ENCODE measurements at regions not wholly inside any gene's neighbourhood (a gene's known extent, or its start where the extent isn't known, plus 50 kb on each side); places are given as distances from the start of the nearest gene placed in this dataset.

DNA sequence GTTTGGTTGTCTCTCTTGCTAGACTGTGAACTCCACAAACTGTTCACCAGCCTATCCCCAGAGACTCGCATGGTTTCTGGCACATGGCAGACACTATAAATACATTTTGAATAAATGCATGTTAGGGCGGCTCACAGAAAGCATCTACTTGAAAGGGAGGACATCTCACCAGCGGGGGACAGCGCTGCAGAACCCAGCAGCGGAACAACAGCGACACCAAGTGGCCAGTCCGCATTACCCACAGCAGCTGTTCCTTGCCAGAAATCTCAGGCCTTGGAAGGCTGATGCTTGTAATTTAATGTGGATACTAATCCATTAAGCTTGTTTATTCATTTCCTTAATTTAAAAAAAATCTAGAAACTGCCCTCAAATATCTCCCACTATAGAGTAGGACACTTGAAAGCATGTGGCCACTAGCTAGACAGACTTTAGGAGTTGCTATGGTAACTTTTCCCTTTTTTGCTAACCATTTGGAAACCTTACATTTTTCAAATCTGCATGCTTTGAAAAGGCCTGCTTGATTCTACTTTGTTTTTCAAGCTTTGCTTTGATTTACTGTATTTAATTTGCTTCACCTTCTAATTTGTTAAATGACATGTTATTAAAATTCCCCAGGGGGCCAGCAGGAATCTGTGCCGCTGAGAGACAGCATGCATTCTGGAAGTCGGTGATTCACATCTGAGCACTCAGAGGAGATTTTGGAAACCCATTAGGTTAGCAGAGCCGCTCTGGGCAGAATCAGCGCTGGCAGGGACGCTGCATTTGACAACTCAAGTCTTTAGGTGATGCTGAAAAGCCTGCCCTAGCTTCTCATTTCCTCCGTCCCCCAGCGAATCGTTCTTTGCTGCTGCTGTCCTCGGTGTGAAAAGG lies 63.5 kb upstream of the SSX2IP start:
- Histone ChIP-seq H3K4me3 (no peak overlapping the region), H3K27ac (no peak overlapping the region), H3K27me3 (no peaks in the 10 kb centered on the region), H3K4me1 (peaks cover 0 to 7% (median 2%) of the 10 kb centered on the region in 4 donors), H3K36me3 (no peaks in the 10 kb centered on the region), H3K9me3 (no peaks in the 10 kb centered on the region)
- intact Hi-C loops (cut with DNase I; ENCODE audit: low total_unique reads), result no loop called here
- WGBS, 5 donors, result 38 to 45% (median 42%) methylated on average over 16 of the region's 16 CpGs
- peak; percentile 75 to 94 for DNase-seq
- TF ChIP-seq POLR2AphosphoS5 (IDR thresholded peaks at IDR 0.05) (peak in 1 of 3 donors; percentile 32), EP300 (IDR thresholded peaks at IDR 0.05) (no peak), POLR2A (IDR thresholded peaks at IDR 0.05) (no peak)
- TF ChIP-seq, protein P1, sequence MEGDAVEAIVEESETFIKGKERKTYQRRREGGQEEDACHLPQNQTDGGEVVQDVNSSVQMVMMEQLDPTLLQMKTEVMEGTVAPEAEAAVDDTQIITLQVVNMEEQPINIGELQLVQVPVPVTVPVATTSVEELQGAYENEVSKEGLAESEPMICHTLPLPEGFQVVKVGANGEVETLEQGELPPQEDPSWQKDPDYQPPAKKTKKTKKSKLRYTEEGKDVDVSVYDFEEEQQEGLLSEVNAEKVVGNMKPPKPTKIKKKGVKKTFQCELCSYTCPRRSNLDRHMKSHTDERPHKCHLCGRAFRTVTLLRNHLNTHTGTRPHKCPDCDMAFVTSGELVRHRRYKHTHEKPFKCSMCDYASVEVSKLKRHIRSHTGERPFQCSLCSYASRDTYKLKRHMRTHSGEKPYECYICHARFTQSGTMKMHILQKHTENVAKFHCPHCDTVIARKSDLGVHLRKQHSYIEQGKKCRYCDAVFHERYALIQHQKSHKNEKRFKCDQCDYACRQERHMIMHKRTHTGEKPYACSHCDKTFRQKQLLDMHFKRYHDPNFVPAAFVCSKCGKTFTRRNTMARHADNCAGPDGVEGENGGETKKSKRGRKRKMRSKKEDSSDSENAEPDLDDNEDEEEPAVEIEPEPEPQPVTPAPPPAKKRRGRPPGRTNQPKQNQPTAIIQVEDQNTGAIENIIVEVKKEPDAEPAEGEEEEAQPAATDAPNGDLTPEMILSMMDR (IDR thresholded peaks at IDR 0.05), result peak in 5 of 7 experiments; percentile 79 to 93 (median 89)

DNA sequence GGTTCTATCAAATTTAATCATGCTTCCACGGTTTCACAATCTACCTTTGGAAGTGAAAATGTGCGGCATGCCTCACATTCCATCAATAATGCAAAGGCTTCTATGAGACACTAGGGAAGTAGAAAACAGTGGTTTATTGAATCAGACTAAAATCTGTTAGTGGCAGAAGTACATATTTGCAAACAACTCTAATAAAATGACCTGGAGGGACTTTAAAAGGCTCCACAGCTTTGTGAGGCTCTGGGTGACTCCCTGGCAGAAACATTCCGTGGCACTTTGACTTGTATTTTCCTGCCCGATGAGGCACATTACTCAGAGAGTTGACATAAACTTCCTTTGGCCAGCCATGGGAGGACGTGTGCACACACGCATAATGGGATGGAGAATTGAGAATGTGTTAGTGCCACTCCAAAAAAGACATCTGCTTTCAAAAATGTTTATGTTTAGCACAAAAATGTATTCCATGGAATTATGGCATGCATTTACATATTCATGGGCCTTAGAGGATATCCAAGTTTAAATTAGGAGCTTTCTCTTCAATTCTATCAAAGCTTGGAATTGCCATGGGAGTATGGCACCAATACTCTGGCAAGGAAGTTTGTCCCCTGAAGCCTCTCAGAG lies 60.0 kb upstream of the SSX2IP start:
- Histone ChIP-seq H3K9me3 (no peaks in the 10 kb centered on the region), H3K27me3 (peaks cover 0 to 4% (median 0%) of the 10 kb centered on the region in 3 donors), H3K4me1 (peaks cover 0 to 14% (median 0%) of the 10 kb centered on the region in 4 donors), H3K36me3 (no peaks in the 10 kb centered on the region), H3K27ac (no peak overlapping the region), H3K4me3 (no peak overlapping the region)
- no peak for TF ChIP-seq EP300 (IDR thresholded peaks at IDR 0.05)
- TF ChIP-seq, protein P1 (IDR thresholded peaks at IDR 0.05), result no peak
- no peak for TF ChIP-seq POLR2AphosphoS5 (IDR thresholded peaks at IDR 0.05)
- no peak for TF ChIP-seq POLR2A (IDR thresholded peaks at IDR 0.05)
- intact Hi-C loops (cut with DNase I; ENCODE audit: low total_unique reads), result no loop called here
- no peak for DNase-seq
- WGBS, 5 donors, result 59 to 70% (median 68%) methylated on average over 6 of the region's 6 CpGs

DNA sequence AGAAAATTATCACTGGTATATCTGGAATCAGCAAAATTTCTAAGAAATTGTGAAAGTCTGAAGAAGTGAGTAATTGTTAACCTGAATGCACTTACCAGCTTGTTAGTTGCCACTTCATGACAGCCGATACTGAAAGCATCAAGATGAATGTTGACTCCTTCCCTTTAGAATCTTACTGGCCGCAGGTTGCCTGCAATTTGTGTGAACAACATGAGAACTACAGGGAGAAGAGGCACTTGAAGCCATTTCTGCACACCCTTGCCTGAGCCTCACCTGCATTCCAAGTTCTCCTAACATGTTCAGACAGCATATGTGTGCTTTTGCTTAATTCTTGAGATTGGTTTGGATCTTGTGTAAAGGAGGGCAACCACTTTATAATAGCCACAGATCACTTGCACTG lies 59.2 kb upstream of the SSX2IP start:
- intact Hi-C loops (cut with DNase I; ENCODE audit: low total_unique reads), result no loop called here
- H3K4me3 ChIP-seq, result no peak overlapping the region

DNA sequence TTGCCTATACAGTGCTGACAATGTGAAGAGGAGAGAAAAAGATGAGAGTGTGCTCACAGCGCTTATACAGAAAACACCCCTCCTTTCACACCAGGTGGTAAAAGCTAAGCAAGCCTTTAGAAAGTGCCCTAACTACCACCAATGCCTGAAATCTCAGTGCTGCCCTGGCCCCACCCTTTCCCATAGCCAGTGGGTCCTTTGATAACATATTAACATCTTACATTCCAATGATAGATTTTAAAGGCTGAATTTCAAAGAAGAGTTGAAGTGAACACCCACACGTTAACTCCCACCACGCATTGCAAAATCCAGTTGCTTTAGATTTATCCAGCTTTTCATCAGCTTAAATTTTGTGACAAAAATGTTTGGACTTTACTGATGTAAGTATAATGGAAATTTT lies 58.1 kb upstream of the SSX2IP start:
- peaks cover 0 to 12% (median 0%) of the 10 kb centered on the region in 4 donors for H3K4me1 ChIP-seq
- 39 to 67% (median 59%) methylated on average over 3 of the region's 3 CpGs for WGBS, 5 donors
- intact Hi-C loops (cut with DNase I; ENCODE audit: low total_unique reads), result no loop called here
- no peaks in the 10 kb centered on the region for H3K9me3 ChIP-seq
- no peaks in the 10 kb centered on the region for H3K36me3 ChIP-seq
- H3K27me3 ChIP-seq, result peaks cover 0 to 4% (median 0%) of the 10 kb centered on the region in 3 donors
- no peak overlapping the region for H3K4me3 ChIP-seq
- no peak for DNase-seq
- H3K27ac ChIP-seq, result no peak overlapping the region
- TF ChIP-seq, protein P1 (IDR thresholded peaks at IDR 0.05), result no peak
- no peak for TF ChIP-seq POLR2AphosphoS5 (IDR thresholded peaks at IDR 0.05)
- TF ChIP-seq POLR2A (IDR thresholded peaks at IDR 0.05), result no peak
- TF ChIP-seq EP300 (IDR thresholded peaks at IDR 0.05), result no peak

More for the DNA sequence above, 59.2 kb upstream of the SSX2IP start:
- H3K27ac ChIP-seq, result no peak overlapping the region
- TF ChIP-seq, protein P1 (IDR thresholded peaks at IDR 0.05), result no peak
- no peak for TF ChIP-seq EP300 (IDR thresholded peaks at IDR 0.05)
- TF ChIP-seq POLR2AphosphoS5 (IDR thresholded peaks at IDR 0.05), result no peak
- no peak for TF ChIP-seq POLR2A (IDR thresholded peaks at IDR 0.05)
- H3K9me3 ChIP-seq, result no peaks in the 10 kb centered on the region
- no peak for DNase-seq
- H3K27me3 ChIP-seq, result peaks cover 0 to 4% (median 0%) of the 10 kb centered on the region in 3 donors
- 76 to 90% (median 80%) methylated on average over 2 of the region's 2 CpGs for WGBS, 5 donors
- H3K36me3 ChIP-seq, result no peaks in the 10 kb centered on the region
- H3K4me1 ChIP-seq, result peaks cover 0 to 14% (median 0%) of the 10 kb centered on the region in 4 donors
